ENCODE measurements at regions not wholly inside any gene's neighbourhood (a gene's known extent, or its start where the extent isn't known, plus 50 kb on each side); places are given as distances from the start of the nearest gene placed in this dataset.

DNA sequence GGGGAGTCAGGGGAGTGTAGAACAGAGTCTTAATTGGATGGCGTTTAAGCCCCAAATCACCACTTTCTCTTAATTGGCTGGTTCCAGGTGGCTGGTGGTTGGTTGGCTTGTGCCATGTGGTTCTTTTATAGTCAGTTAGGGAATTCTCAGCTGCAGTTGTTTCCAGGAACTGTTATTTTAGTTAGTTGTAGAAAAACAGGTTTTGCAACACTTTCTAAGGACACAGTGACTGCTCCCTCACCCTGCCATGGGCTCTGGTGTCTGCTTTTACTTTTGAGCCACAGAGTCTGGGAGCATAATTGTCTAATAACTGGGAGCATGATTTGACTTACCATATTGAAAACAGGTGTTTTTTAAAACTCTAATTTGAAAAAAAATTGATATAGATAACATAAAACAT is 75.8 kb upstream of the PCDH18 start:
- no peak for TF ChIP-seq CTCF (IDR thresholded peaks at IDR 0.05)
- H3K4me3 ChIP-seq (ENCODE audit: low read depth in 1 of 2, low read length in 1 of 2) = no peak overlapping the region
- H3K36me3 ChIP-seq = no peaks in the 10 kb centered on the region
- H3K4me1 ChIP-seq (ENCODE audit: control insufficient read depth in 1 of 2, insufficient read depth in 1 of 2, low read depth in 1 of 2, low read length in 1 of 2) = no peaks in the 10 kb centered on the region
- no peaks in the 10 kb centered on the region for H3K9me3 ChIP-seq
- no peak overlapping the region for H3K27ac ChIP-seq
- no peaks in the 10 kb centered on the region for H3K27me3 ChIP-seq

DNA sequence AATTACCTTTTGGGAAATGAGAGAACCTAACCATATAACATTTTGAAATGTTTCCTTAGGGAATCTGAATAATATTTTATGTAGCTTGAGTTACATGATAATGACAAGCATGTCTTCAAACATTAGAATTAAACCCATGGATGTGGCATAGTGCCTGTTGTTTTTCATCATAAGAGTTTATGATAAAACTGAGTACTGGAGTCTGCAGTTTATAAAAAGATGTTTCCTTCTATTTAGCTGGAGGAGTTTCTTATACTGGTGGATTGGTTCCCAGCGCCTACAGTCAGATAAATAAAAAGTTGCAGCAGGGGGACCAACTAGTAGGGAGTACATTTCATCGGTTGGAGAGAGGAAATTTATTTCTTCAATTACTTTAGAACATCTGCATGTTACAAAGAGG is 70.1 kb upstream of the PCDH18 start:
- H3K4me1 ChIP-seq (ENCODE audit: control insufficient read depth in 1 of 2, insufficient read depth in 1 of 2, low read depth in 1 of 2, low read length in 1 of 2) = no peaks in the 10 kb centered on the region
- no peak overlapping the region for H3K4me3 ChIP-seq (ENCODE audit: low read depth in 1 of 2, low read length in 1 of 2)
- H3K9me3 ChIP-seq = no peaks in the 10 kb centered on the region
- no peaks in the 10 kb centered on the region for H3K36me3 ChIP-seq
- no peak overlapping the region for H3K27ac ChIP-seq
- no peak for TF ChIP-seq CTCF (IDR thresholded peaks at IDR 0.05)
- H3K27me3 ChIP-seq = no peaks in the 10 kb centered on the region

GRCh38 chr4:137601934-137602333 is 69.6 kb upstream of the PCDH18 start:
- TF ChIP-seq CTCF (IDR thresholded peaks at IDR 0.05) = no peak
- Histone ChIP-seq H3K9me3 (no peaks in the 10 kb centered on the region), H3K27me3 (no peaks in the 10 kb centered on the region), H3K4me1 (ENCODE audit: control insufficient read depth in 1 of 2, insufficient read depth in 1 of 2, low read depth in 1 of 2, low read length in 1 of 2) (no peaks in the 10 kb centered on the region), H3K27ac (no peak overlapping the region), H3K4me3 (ENCODE audit: low read depth in 1 of 2, low read length in 1 of 2) (no peak overlapping the region), H3K36me3 (no peaks in the 10 kb centered on the region)

DNA sequence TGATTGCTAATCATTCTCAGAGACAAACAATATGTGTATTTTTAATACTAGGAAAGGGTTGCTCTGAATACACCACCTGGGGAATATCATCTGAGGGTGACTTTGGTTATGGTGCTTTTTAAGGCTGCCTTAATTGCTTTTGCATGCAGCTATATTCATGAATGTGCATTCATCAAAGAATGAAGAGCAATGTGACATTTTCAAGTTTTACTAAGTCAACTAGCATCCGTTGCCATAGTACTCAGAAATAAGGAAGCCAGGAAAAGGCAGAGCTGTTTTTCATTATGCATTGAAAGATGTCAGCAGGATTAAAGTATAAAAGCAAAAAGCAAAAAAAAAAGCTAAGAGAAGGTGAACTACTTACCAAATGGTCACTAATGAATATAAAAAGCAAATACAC is 67.4 kb upstream of the PCDH18 start:
- no peaks in the 10 kb centered on the region for H3K27me3 ChIP-seq
- H3K4me1 ChIP-seq (ENCODE audit: control insufficient read depth in 1 of 2, insufficient read depth in 1 of 2, low read depth in 1 of 2, low read length in 1 of 2) = no peaks in the 10 kb centered on the region
- H3K27ac ChIP-seq = no peak overlapping the region
- no peak for TF ChIP-seq CTCF (IDR thresholded peaks at IDR 0.05)
- H3K36me3 ChIP-seq = no peaks in the 10 kb centered on the region
- no peaks in the 10 kb centered on the region for H3K9me3 ChIP-seq
- H3K4me3 ChIP-seq (ENCODE audit: low read depth in 1 of 2, low read length in 1 of 2) = no peak overlapping the region

GRCh38 chr4:137597752-137598430 is 65.6 kb upstream of the PCDH18 start:
- no peaks in the 10 kb centered on the region for H3K36me3 ChIP-seq
- H3K4me3 ChIP-seq (ENCODE audit: low read depth in 1 of 2, low read length in 1 of 2) = no peak overlapping the region
- H3K27me3 ChIP-seq = no peaks in the 10 kb centered on the region
- TF ChIP-seq CTCF (IDR thresholded peaks at IDR 0.05) = no peak
- H3K27ac ChIP-seq = no peak overlapping the region
- H3K4me1 ChIP-seq (ENCODE audit: control insufficient read depth in 1 of 2, insufficient read depth in 1 of 2, low read depth in 1 of 2, low read length in 1 of 2) = no peaks in the 10 kb centered on the region
- H3K9me3 ChIP-seq = no peaks in the 10 kb centered on the region

Data from neutrophil (primary cell).